HepG2 (cell line): ENCODE measurements at regions not wholly inside any gene's neighbourhood (a gene's known extent, or its start where the extent isn't known, plus 50 kb on each side); places are given as distances from the start of the nearest gene placed in this dataset.

Experiments
- CENPX ChIP-seq: sonication (generic); formaldehyde crosslinking; IDR thresholded peaks from 2 replicates; pipeline ENCODE4 v1.9.0; 2021; ENCODE audit warnings: mild to moderate bottlenecking, missing genetic modification reagents, moderate library complexity
- CREB1 ChIP-seq, 2 experiments: fragments of 450-650 bp in 1 of 2; IDR thresholded peaks; 2 replicates each; pipeline ENCODE4 v1.6.1; 2016 to 2017; ENCODE audit warnings: control low read depth in 1 of 2, mild to moderate bottlenecking in 1 of 2, missing compliant biosample characterization in 1 of 2, missing genetic modification characterization in 1 of 2
- DBP ChIP-seq: sonication (generic); formaldehyde crosslinking; IDR thresholded peaks from 2 replicates; pipeline ENCODE4 v1.4.0; 2020; ENCODE audit warnings: missing genetic modification reagents; ENCODE audit errors: not compliant biosample characterization
- EED ChIP-seq: sonication (generic); formaldehyde crosslinking; IDR thresholded peaks from 2 replicates; pipeline ENCODE4 v1.5.0; 2020; ENCODE audit warnings: mild to moderate bottlenecking, missing genetic modification reagents
- KLF11 ChIP-seq: IDR thresholded peaks from 2 replicates; pipeline ENCODE4 v1.6.1; 2016; ENCODE audit warnings: missing compliant biosample characterization
- RFX5 ChIP-seq: IDR thresholded peaks from 2 replicates; pipeline ENCODE4 v1.6.1; 2011; ENCODE audit warnings: low read depth, low read length, improper control_type of control experiment
- SAP130 ChIP-seq: IDR thresholded peaks from 2 replicates; pipeline ENCODE4 v1.6.1; 2016; ENCODE audit warnings: low read depth
- SKI ChIP-seq: fragments of 450-650 bp; IDR thresholded peaks from one replicate; pipeline ENCODE4 v1.6.1; 2018; ENCODE audit warnings: mild to moderate bottlenecking; ENCODE audit not compliant: partially characterized antibody
- TBX3 ChIP-seq: fragments of 450-650 bp; IDR thresholded peaks from 2 replicates; pipeline ENCODE4 v1.6.1; 2017; ENCODE audit warnings: antibody characterized with exemption, mild to moderate bottlenecking, inconsistent platforms, borderline replicate concordance
- TCF7 ChIP-seq: sonication (generic); IDR thresholded peaks from 2 replicates; pipeline ENCODE4 v1.6.1; 2016; ENCODE audit warnings: antibody characterized with exemption, low read depth
- TEAD3 ChIP-seq: optimal IDR thresholded peaks from 2 replicates; pipeline ENCODE3; 2016; ENCODE audit warnings: borderline replicate concordance
- WIZ ChIP-seq: sonication (generic); formaldehyde crosslinking; IDR thresholded peaks from 2 replicates; pipeline ENCODE4 v1.5.1; 2020; ENCODE audit warnings: mild to moderate bottlenecking, missing genetic modification reagents
- ZC3H13 ChIP-seq: sonication (generic); formaldehyde crosslinking; IDR thresholded peaks from 2 replicates; pipeline ENCODE4 v1.8.1; 2023; ENCODE audit warnings: mild to moderate bottlenecking, missing genetic modification reagents, moderate library complexity
- ZC3H4 ChIP-seq: sonication (generic); formaldehyde crosslinking; IDR thresholded peaks from 2 replicates; pipeline ENCODE4 v1.4.0; 2020; ENCODE audit warnings: missing genetic modification reagents, borderline replicate concordance
- ZMYM2 ChIP-seq: sonication (generic); formaldehyde crosslinking; IDR thresholded peaks from 2 replicates; pipeline ENCODE4 v1.8.0; 2022; ENCODE audit warnings: mild to moderate bottlenecking, missing genetic modification reagents
- ZMYM4 ChIP-seq: sonication (generic); formaldehyde crosslinking; IDR thresholded peaks from 2 replicates; pipeline ENCODE4 v1.8.1; 2023; ENCODE audit warnings: mild to moderate bottlenecking, missing genetic modification reagents
- ZNF234 ChIP-seq: sonication (generic); formaldehyde crosslinking; conservative IDR thresholded peaks from 2 replicates; pipeline ENCODE4 v1.5.1; 2020; ENCODE audit warnings: mild to moderate bottlenecking, missing genetic modification reagents
- ZNF431 ChIP-seq: sonication (generic); formaldehyde crosslinking; IDR thresholded peaks from 2 replicates; pipeline ENCODE4 v1.9.0; 2022; ENCODE audit warnings: missing genetic modification reagents, low read depth, mild to moderate bottlenecking, borderline replicate concordance
- ZNF703 ChIP-seq: sonication (generic); formaldehyde crosslinking; IDR thresholded peaks from 2 replicates; pipeline ENCODE4 v1.5.1; 2020; ENCODE audit warnings: missing genetic modification reagents, mild to moderate bottlenecking, moderate library complexity, borderline replicate concordance
- ZNF773 ChIP-seq: sonication (generic); formaldehyde crosslinking; IDR thresholded peaks from 2 replicates; pipeline ENCODE4 v1.4.0; 2020; ENCODE audit warnings: missing genetic modification reagents, borderline replicate concordance
- ZXDC ChIP-seq: sonication (generic); formaldehyde crosslinking; IDR thresholded peaks from 2 replicates; pipeline ENCODE4 v1.5.0; 2020; ENCODE audit warnings: mild to moderate bottlenecking, missing genetic modification reagents
- TF ChIP-seq, protein P1 (sequence below): sonication (generic); formaldehyde crosslinking; IDR thresholded peaks from 2 replicates; pipeline ENCODE4 v1.4.0; 2020; ENCODE audit warnings: missing genetic modification reagents, mild to moderate bottlenecking, borderline replicate concordance
- TF ChIP-seq, protein P2 (sequence below): sonication (generic); formaldehyde crosslinking; IDR thresholded peaks from 2 replicates; pipeline ENCODE4 v1.9.0; 2022; ENCODE audit warnings: low read depth, missing genetic modification reagents

GRCh38 chr6:44701038-44701636 is 313.6 kb downstream of the CDC5L start (continued):
- TF ChIP-seq TEAD3 (CRISPR knock-in tag) (no peak), SAP130 (CRISPR knock-in tag) (0 out of 2 replicates have a peak, but pooled peaks have one; percentile 21), RFX5 (no peak), WIZ (CRISPR knock-in tag) (no peak), TCF7 (peak; percentile 72; the same call in 1 of the 2 replicates), ZNF773 (no peak), ZNF234 (CRISPR knock-in tag) (no peak), CREB1 (IDR thresholded peaks at IDR 0.05) (0 out of 2 replicates have a peak, but pooled peaks have one; percentile 3), CREB1 (CRISPR knock-in tag; IDR thresholded peaks at IDR 0.05) (peak; percentile 64), ZXDC (no peak), ZC3H13 (CRISPR knock-in tag) (no peak), ZNF703 (CRISPR knock-in tag) (no peak), ZMYM4 (no peak), CENPX (no peak), EED (CRISPR knock-in tag) (no peak), ZMYM2 (CRISPR knock-in tag) (no peak), KLF11 (CRISPR knock-in tag) (no peak), ZC3H4 (CRISPR knock-in tag) (no peak), SKI (no peak), TBX3 (no peak), DBP (CRISPR knock-in tag) (no peak), ZNF431 (CRISPR knock-in tag) (no peak)
- TF ChIP-seq, protein P1, sequence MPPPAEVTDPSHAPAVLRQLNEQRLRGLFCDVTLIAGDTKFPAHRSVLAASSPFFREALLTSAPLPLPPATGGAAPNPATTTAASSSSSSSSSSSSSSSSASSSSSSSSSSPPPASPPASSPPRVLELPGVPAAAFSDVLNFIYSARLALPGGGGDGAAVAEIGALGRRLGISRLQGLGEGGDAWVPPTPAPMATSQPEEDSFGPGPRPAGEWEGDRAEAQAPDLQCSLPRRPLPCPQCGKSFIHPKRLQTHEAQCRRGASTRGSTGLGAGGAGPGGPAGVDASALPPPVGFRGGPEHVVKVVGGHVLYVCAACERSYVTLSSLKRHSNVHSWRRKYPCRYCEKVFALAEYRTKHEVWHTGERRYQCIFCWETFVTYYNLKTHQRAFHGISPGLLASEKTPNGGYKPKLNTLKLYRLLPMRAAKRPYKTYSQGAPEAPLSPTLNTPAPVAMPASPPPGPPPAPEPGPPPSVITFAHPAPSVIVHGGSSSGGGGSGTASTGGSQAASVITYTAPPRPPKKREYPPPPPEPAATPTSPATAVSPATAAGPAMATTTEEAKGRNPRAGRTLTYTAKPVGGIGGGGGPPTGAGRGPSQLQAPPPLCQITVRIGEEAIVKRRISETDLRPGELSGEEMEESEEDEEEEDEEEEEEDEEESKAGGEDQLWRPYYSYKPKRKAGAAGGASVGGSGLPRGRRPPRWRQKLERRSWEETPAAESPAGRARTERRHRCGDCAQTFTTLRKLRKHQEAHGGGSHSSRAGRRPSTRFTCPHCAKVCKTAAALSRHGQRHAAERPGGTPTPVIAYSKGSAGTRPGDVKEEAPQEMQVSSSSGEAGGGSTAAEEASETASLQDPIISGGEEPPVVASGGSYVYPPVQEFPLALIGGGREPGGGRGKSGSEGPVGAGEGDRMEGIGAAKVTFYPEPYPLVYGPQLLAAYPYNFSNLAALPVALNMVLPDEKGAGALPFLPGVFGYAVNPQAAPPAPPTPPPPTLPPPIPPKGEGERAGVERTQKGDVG = no peak
- TF ChIP-seq, protein P2, sequence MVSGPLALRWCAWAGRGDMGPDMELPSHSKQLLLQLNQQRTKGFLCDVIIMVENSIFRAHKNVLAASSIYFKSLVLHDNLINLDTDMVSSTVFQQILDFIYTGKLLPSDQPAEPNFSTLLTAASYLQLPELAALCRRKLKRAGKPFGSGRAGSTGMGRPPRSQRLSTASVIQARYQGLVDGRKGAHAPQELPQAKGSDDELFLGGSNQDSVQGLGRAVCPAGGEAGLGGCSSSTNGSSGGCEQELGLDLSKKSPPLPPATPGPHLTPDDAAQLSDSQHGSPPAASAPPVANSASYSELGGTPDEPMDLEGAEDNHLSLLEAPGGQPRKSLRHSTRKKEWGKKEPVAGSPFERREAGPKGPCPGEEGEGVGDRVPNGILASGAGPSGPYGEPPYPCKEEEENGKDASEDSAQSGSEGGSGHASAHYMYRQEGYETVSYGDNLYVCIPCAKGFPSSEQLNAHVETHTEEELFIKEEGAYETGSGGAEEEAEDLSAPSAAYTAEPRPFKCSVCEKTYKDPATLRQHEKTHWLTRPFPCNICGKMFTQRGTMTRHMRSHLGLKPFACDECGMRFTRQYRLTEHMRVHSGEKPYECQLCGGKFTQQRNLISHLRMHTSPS = no peak
